ENCODE measurements at regions not wholly inside any gene's neighbourhood (a gene's known extent, or its start where the extent isn't known, plus 50 kb on each side); places are given as distances from the start of the nearest gene placed in this dataset.

- no peak for DNase-seq
Observed at GRCh38 chr7:12741951-12742575, 54.6 kb downstream of the ARL4A start.

- DNase-seq, result no peak
Observed at GRCh38 chr7:12746211-12746610, 58.8 kb downstream of the ARL4A start.

GRCh38 chr7:12747687-12748306 lies 60.4 kb downstream of the ARL4A start:
- DNase-seq, result no peak

- no peak for DNase-seq
Observed at GRCh38 chr7:12749069-12749468, 61.6 kb downstream of the ARL4A start.

GRCh38 chr7:12749746-12750145 lies 62.3 kb downstream of the ARL4A start:
- no peak for DNase-seq

GRCh38 chr7:12751764-12752163 lies 64.3 kb downstream of the ARL4A start:
- DNase-seq, result no peak

GRCh38 chr7:12754179-12754578 lies 66.7 kb downstream of the ARL4A start:
- no peak for DNase-seq

GRCh38 chr7:12756821-12757220 lies 69.4 kb downstream of the ARL4A start:
- no peak for DNase-seq

GRCh38 chr7:12757443-12757842 lies 70.0 kb downstream of the ARL4A start:
- no peak for DNase-seq

- no peak for DNase-seq
Observed at GRCh38 chr7:12759151-12759550, 71.7 kb downstream of the ARL4A start.

- no peak for DNase-seq
Observed at GRCh38 chr7:12761111-12761510, 73.7 kb downstream of the ARL4A start.

GRCh38 chr7:12761691-12762090 lies 74.3 kb downstream of the ARL4A start:
- no peak for DNase-seq

- no peak for DNase-seq
Observed at GRCh38 chr7:12764458-12764891, 77.0 kb downstream of the ARL4A start.

- no peak for DNase-seq
Observed at GRCh38 chr7:12765431-12766100, 78.1 kb downstream of the ARL4A start.

- no peak for DNase-seq
Observed at GRCh38 chr7:12766416-12766815, 79.0 kb downstream of the ARL4A start.

- no peak for DNase-seq
Observed at GRCh38 chr7:12768948-12769347, 81.5 kb downstream of the ARL4A start.

GRCh38 chr7:12769444-12769843 lies 82.0 kb downstream of the ARL4A start:
- no peak for DNase-seq

- DNase-seq, result no peak
Observed at GRCh38 chr7:12770227-12770975, 83.0 kb downstream of the ARL4A start.

- no peak for DNase-seq
Observed at GRCh38 chr7:12771378-12771877, 84.0 kb downstream of the ARL4A start.

GRCh38 chr7:12772768-12773167 lies 85.3 kb downstream of the ARL4A start:
- DNase-seq, result no peak

GRCh38 chr7:12777257-12777656 lies 89.8 kb downstream of the ARL4A start:
- no peak for DNase-seq

GRCh38 chr7:12779947-12780346 lies 92.5 kb downstream of the ARL4A start:
- DNase-seq, result no peak

GRCh38 chr7:12783421-12784095 lies 96.1 kb downstream of the ARL4A start:
- no peak for DNase-seq

Data from SIG-M5 (cell line).